ENCODE measurements at regions not wholly inside any gene's neighbourhood (a gene's known extent, or its start where the extent isn't known, plus 50 kb on each side); places are given as distances from the start of the nearest gene placed in this dataset.
"Not testable (repeated sequence)": the region's sequence is repeated elsewhere in the genome, so short reads cannot be mapped to it uniquely, and the experiment has no call there.

- H3K36me3 ChIP-seq (ENCODE audit: low read depth, low read length); H3K27ac ChIP-seq (ENCODE audit: low read length); H3K27me3 ChIP-seq (ENCODE audit: low read length); H3K4me1 ChIP-seq (ENCODE audit: insufficient read depth, low read length); H4K20me1 ChIP-seq (ENCODE audit: low read length); H3K9me2 ChIP-seq (replicated peaks; ENCODE audit: low read length); H3K9me3 ChIP-seq (ENCODE audit: low read length); H3K4me2 ChIP-seq (ENCODE audit: low read length); H3K9ac ChIP-seq (ENCODE audit: low read length); H2AFZ ChIP-seq (ENCODE audit: low read length); POLR2A ChIA-PET (ENCODE audit: unreplicated experiment); intact Hi-C loops (cut with micrococcal nuclease); H3F3A ChIP-seq (ENCODE audit: low read length, unreplicated experiment); CTCF ChIA-PET; H3K4me3 ChIP-seq (ENCODE audit: low read length); DNase-seq; ATAC-seq; H3K79me2 ChIP-seq (ENCODE audit: low read length); BruUV-seq (replicated peaks): not testable (repeated sequence)
Measured at GRCh38 chr13:18277372-18277771, 904.3 kb downstream of the TUBA3C start.

GRCh38 chr13:18276280-18276679 lies 905.3 kb downstream of the TUBA3C start:
- ATAC-seq; CTCF ChIA-PET; H3K4me2 ChIP-seq (ENCODE audit: low read length); POLR2A ChIA-PET (ENCODE audit: unreplicated experiment); H3K36me3 ChIP-seq (ENCODE audit: low read depth, low read length); H3K4me1 ChIP-seq (ENCODE audit: insufficient read depth, low read length); H3K27ac ChIP-seq (ENCODE audit: low read length); DNase-seq; H3K9ac ChIP-seq (ENCODE audit: low read length); H2AFZ ChIP-seq (ENCODE audit: low read length); H3K4me3 ChIP-seq (ENCODE audit: low read length); BruUV-seq (replicated peaks); H3K79me2 ChIP-seq (ENCODE audit: low read length); H3K27me3 ChIP-seq (ENCODE audit: low read length); H4K20me1 ChIP-seq (ENCODE audit: low read length); intact Hi-C loops (cut with micrococcal nuclease); H3K9me3 ChIP-seq (ENCODE audit: low read length); H3K9me2 ChIP-seq (replicated peaks; ENCODE audit: low read length); H3F3A ChIP-seq (ENCODE audit: low read length, unreplicated experiment): not testable (repeated sequence)

- POLR2A ChIA-PET (ENCODE audit: unreplicated experiment); H3K9me2 ChIP-seq (replicated peaks; ENCODE audit: low read length); CTCF ChIA-PET; H3K27me3 ChIP-seq (ENCODE audit: low read length); H3K9ac ChIP-seq (ENCODE audit: low read length); H3K4me3 ChIP-seq (ENCODE audit: low read length); BruUV-seq (replicated peaks); H3K79me2 ChIP-seq (ENCODE audit: low read length); H3K36me3 ChIP-seq (ENCODE audit: low read depth, low read length); H3K9me3 ChIP-seq (ENCODE audit: low read length); DNase-seq; intact Hi-C loops (cut with micrococcal nuclease); ATAC-seq; H3F3A ChIP-seq (ENCODE audit: low read length, unreplicated experiment); H3K4me1 ChIP-seq (ENCODE audit: insufficient read depth, low read length); H3K4me2 ChIP-seq (ENCODE audit: low read length); H3K27ac ChIP-seq (ENCODE audit: low read length); H4K20me1 ChIP-seq (ENCODE audit: low read length); H2AFZ ChIP-seq (ENCODE audit: low read length): not testable (repeated sequence)
Measured at GRCh38 chr13:18273785-18274514, 907.7 kb downstream of the TUBA3C start.

- H3K4me1 ChIP-seq (ENCODE audit: insufficient read depth, low read length); H3K79me2 ChIP-seq (ENCODE audit: low read length); H2AFZ ChIP-seq (ENCODE audit: low read length); DNase-seq; POLR2A ChIA-PET (ENCODE audit: unreplicated experiment); CTCF ChIA-PET; H4K20me1 ChIP-seq (ENCODE audit: low read length); H3K36me3 ChIP-seq (ENCODE audit: low read depth, low read length); intact Hi-C loops (cut with micrococcal nuclease); H3K4me3 ChIP-seq (ENCODE audit: low read length); H3K9ac ChIP-seq (ENCODE audit: low read length); H3K9me3 ChIP-seq (ENCODE audit: low read length); ATAC-seq; H3K9me2 ChIP-seq (replicated peaks; ENCODE audit: low read length); H3K4me2 ChIP-seq (ENCODE audit: low read length); H3F3A ChIP-seq (ENCODE audit: low read length, unreplicated experiment); H3K27ac ChIP-seq (ENCODE audit: low read length); H3K27me3 ChIP-seq (ENCODE audit: low read length); BruUV-seq (replicated peaks): not testable (repeated sequence)
Measured at GRCh38 chr13:18258801-18259419, 922.7 kb downstream of the TUBA3C start.

- H3K4me1 ChIP-seq (ENCODE audit: insufficient read depth, low read length); BruUV-seq (replicated peaks); H3K9ac ChIP-seq (ENCODE audit: low read length); H3K9me2 ChIP-seq (replicated peaks; ENCODE audit: low read length); H3K9me3 ChIP-seq (ENCODE audit: low read length); H2AFZ ChIP-seq (ENCODE audit: low read length); DNase-seq; H3K4me3 ChIP-seq (ENCODE audit: low read length); POLR2A ChIA-PET (ENCODE audit: unreplicated experiment); ATAC-seq; H3K36me3 ChIP-seq (ENCODE audit: low read depth, low read length); intact Hi-C loops (cut with micrococcal nuclease); H3K4me2 ChIP-seq (ENCODE audit: low read length); H3K79me2 ChIP-seq (ENCODE audit: low read length); H4K20me1 ChIP-seq (ENCODE audit: low read length); H3K27me3 ChIP-seq (ENCODE audit: low read length); CTCF ChIA-PET; H3K27ac ChIP-seq (ENCODE audit: low read length); H3F3A ChIP-seq (ENCODE audit: low read length, unreplicated experiment): not testable (repeated sequence)
Measured at GRCh38 chr13:18257686-18258085, 923.9 kb downstream of the TUBA3C start.

- H3K4me1 ChIP-seq (ENCODE audit: insufficient read depth, low read length); intact Hi-C loops (cut with micrococcal nuclease); H3K9me3 ChIP-seq (ENCODE audit: low read length); H3K4me2 ChIP-seq (ENCODE audit: low read length); H3K79me2 ChIP-seq (ENCODE audit: low read length); DNase-seq; BruUV-seq (replicated peaks); H3K27me3 ChIP-seq (ENCODE audit: low read length); CTCF ChIA-PET; H3K27ac ChIP-seq (ENCODE audit: low read length); H4K20me1 ChIP-seq (ENCODE audit: low read length); H3K9me2 ChIP-seq (replicated peaks; ENCODE audit: low read length); H3K4me3 ChIP-seq (ENCODE audit: low read length); POLR2A ChIA-PET (ENCODE audit: unreplicated experiment); H3K9ac ChIP-seq (ENCODE audit: low read length); H3K36me3 ChIP-seq (ENCODE audit: low read depth, low read length); ATAC-seq; H2AFZ ChIP-seq (ENCODE audit: low read length); H3F3A ChIP-seq (ENCODE audit: low read length, unreplicated experiment): not testable (repeated sequence)
Measured at GRCh38 chr13:18252848-18253247, 928.8 kb downstream of the TUBA3C start.
